ENCODE measurements at regions not wholly inside any gene's neighbourhood (a gene's known extent, or its start where the extent isn't known, plus 50 kb on each side); places are given as distances from the start of the nearest gene placed in this dataset.

- TF ChIP-seq, protein P1, sequence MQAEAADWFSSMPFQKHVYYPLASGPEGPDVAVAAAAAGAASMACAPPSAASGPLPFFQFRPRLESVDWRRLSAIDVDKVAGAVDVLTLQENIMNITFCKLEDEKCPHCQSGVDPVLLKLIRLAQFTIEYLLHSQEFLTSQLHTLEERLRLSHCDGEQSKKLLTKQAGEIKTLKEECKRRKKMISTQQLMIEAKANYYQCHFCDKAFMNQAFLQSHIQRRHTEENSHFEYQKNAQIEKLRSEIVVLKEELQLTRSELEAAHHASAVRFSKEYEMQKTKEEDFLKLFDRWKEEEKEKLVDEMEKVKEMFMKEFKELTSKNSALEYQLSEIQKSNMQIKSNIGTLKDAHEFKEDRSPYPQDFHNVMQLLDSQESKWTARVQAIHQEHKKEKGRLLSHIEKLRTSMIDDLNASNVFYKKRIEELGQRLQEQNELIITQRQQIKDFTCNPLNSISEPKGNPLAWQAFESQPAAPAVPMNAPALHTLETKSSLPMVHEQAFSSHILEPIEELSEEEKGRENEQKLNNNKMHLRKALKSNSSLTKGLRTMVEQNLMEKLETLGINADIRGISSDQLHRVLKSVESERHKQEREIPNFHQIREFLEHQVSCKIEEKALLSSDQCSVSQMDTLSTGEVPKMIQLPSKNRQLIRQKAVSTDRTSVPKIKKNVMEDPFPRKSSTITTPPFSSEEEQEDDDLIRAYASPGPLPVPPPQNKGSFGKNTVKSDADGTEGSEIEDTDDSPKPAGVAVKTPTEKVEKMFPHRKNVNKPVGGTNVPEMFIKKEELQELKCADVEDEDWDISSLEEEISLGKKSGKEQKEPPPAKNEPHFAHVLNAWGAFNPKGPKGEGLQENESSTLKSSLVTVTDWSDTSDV (CRISPR knock-in tag; IDR thresholded peaks at IDR 0.05) = no peak
- TF ChIP-seq DNMT1 (CRISPR knock-in tag; IDR thresholded peaks at IDR 0.05) = no peak
- no peak for TF ChIP-seq ZFP62 (CRISPR knock-in tag; IDR thresholded peaks at IDR 0.05)
- no peak for TF ChIP-seq FOXK2 (IDR thresholded peaks at IDR 0.05)
These were observed 232.9 kb upstream of the CIBAR2 start (continued) for GRCh38 chr16:85345129-85345639.

- no peaks in the 10 kb centered on the region; a peak in 1 of 5 replicates for H3K27me3 ChIP-seq (ENCODE audit: control insufficient read depth in 1 of 2, insufficient read depth in 2 of 2, low read length in 2 of 2)
- no peaks in the 10 kb centered on the region for H3K9me3 ChIP-seq (ENCODE audit: low read length)
- in situ Hi-C loops (cut with HindIII; ENCODE audit: extremely low pct_ligation_motif_present, low pct_unique_long_range_greater_than_20kb) (no loop called here), intact Hi-C loops (cut with micrococcal nuclease; ENCODE audit: unreplicated experiment) (no loop called here)
- CTCF ChIA-PET (ENCODE audit: low intra/inter-chr PET ratio, low total read pairs) = interaction anchor here (1.1 kb wide), 1 partner anchor 371 kb away, joined by 3 read pairs; no protein-coding TSS in a partner anchor
- H3K27ac ChIP-seq (ENCODE audit: extremely low read length, insufficient read depth, low read length) = no peak overlapping the region
- H4K20me1 ChIP-seq (ENCODE audit: insufficient read depth, low read length) = peaks cover 5% of the 10 kb centered on the region; the same call in 1 of the 2 replicates
- FAIRE-seq (no peak), DNase-seq (ENCODE audit: low spot score) (no peak), ATAC-seq (peak; percentile 9; the same call in 1 of the 3 replicates)
- TF ChIP-seq RAD51 (IDR thresholded peaks at IDR 0.05; ENCODE audit: borderline replicate concordance) (peak; percentile 85), ZBTB4 (CRISPR knock-in tag; IDR thresholded peaks at IDR 0.05; ENCODE audit: borderline replicate concordance) (no peak), FOXK2 (IDR thresholded peaks at IDR 0.05) (0 out of 2 replicates have a peak, but pooled peaks have one; percentile 5)
- TF ChIP-seq, protein P2, sequence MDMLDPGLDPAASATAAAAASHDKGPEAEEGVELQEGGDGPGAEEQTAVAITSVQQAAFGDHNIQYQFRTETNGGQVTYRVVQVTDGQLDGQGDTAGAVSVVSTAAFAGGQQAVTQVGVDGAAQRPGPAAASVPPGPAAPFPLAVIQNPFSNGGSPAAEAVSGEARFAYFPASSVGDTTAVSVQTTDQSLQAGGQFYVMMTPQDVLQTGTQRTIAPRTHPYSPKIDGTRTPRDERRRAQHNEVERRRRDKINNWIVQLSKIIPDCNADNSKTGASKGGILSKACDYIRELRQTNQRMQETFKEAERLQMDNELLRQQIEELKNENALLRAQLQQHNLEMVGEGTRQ (IDR thresholded peaks at IDR 0.05; ENCODE audit: low read depth, low read length) = peak; percentile 47; the same call in 1 of the 2 replicates
- TF ChIP-seq, protein P2 (CRISPR knock-in tag; IDR thresholded peaks at IDR 0.05; ENCODE audit: borderline replicate concordance) = no peak
- H3K36me3 ChIP-seq (replicated peaks in 1 of 2; ENCODE audit: control insufficient read depth in 1 of 2, insufficient read depth in 2 of 2, low read length in 2 of 2) = no peaks in the 10 kb centered on the region
- no peak overlapping the region for H3K4me3 ChIP-seq (replicated peaks in 1 of 3; ENCODE audit: insufficient read depth in 1 of 3, low read depth in 2 of 3, low read length in 3 of 3)
- BruUV-seq (replicated peaks) = no TSS peak
- 69% methylated on average over 12 of the region's 12 CpGs for WGBS (ENCODE audit: low lambda C conversion rate)
- no peak overlapping the region for H3K4me2 ChIP-seq (ENCODE audit: low read depth, low read length)
- H3K4me1 ChIP-seq (ENCODE audit: insufficient read depth, low read length) = no peaks in the 10 kb centered on the region
- H3K79me2 ChIP-seq (ENCODE audit: insufficient read depth, low read length) = no peaks in the 10 kb centered on the region
- POLR2A ChIA-PET = no interaction called here
- no peak overlapping the region for H3K9ac ChIP-seq (ENCODE audit: insufficient read depth, low read depth, low read length)
- H2AFZ ChIP-seq (ENCODE audit: low read length) = no peak overlapping the region
These were observed 234.3 kb upstream of the CIBAR2 start for GRCh38 chr16:85346404-85347212.
